Astrocyte of the spinal cord (primary cell): ENCODE measurements at regions not wholly inside any gene's neighbourhood (a gene's known extent, or its start where the extent isn't known, plus 50 kb on each side); places are given as distances from the start of the nearest gene placed in this dataset.

Experiments
- DNase-seq: peaks from one replicate; pipeline ENCODE4 v3.0.0; 2011; ENCODE audit warnings: low read depth, low spot score
- H3K4me3 ChIP-seq: 2 replicates; pipeline ENCODE4 v1.5.1; 2011; ENCODE audit warnings: low read depth, mild to moderate bottlenecking, low read length, moderate library complexity
- in situ Hi-C: cut with HindIII; loops from 2 replicates; pipeline ENCODE4 v1.10.0; 2017; ENCODE audit warnings: low sequenced_read_pairs
- TF ChIP-seq, protein P1 (sequence below): IDR thresholded peaks from 2 replicates; pipeline ENCODE4 v1.5.1; 2012; ENCODE audit warnings: low read depth, mild to moderate bottlenecking, low read length, inconsistent platforms

DNA sequence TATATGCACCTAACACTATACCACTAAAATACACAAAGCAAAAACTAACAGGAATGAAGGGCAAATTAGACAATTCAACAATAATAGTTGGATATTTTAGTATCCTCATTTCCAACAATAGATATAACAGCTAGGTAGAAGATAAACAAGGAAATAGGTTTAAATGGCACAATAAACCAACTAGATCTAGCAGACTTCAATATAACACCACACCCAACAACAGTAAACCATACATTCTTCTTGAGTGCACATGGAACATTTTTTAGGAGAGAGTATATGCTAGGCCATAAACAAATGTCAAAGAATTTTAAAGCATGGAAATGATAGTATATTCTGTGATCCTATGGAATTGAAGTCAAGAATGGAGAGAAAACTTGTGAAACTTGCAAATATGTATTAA, 138.4 kb downstream of the NDUFA10 start:
- no peak overlapping the region for H3K4me3 ChIP-seq
- TF ChIP-seq, protein P1, sequence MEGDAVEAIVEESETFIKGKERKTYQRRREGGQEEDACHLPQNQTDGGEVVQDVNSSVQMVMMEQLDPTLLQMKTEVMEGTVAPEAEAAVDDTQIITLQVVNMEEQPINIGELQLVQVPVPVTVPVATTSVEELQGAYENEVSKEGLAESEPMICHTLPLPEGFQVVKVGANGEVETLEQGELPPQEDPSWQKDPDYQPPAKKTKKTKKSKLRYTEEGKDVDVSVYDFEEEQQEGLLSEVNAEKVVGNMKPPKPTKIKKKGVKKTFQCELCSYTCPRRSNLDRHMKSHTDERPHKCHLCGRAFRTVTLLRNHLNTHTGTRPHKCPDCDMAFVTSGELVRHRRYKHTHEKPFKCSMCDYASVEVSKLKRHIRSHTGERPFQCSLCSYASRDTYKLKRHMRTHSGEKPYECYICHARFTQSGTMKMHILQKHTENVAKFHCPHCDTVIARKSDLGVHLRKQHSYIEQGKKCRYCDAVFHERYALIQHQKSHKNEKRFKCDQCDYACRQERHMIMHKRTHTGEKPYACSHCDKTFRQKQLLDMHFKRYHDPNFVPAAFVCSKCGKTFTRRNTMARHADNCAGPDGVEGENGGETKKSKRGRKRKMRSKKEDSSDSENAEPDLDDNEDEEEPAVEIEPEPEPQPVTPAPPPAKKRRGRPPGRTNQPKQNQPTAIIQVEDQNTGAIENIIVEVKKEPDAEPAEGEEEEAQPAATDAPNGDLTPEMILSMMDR, result no peak
- in situ Hi-C loops, result no loop called here
- DNase-seq, result no peak

DNA sequence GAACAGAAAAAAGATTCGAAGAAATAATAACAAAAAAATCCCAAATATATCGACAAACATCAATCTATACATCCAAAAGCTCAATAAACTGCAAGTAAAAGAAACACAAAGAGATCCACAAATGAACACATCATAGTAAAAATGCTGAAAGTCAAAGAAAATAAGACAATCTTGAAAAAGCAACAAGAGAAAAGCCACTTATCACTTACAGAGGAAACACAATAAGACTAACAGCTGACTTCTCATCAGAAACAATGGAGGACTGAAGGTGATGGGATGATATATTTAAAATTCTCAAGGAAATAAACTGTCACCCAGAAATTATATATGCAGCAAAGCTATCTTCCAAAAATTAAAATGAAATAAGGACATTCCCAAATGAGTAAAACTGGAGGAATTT, 140.3 kb downstream of the NDUFA10 start:
- TF ChIP-seq, protein P1, result no peak
- no peak for DNase-seq
- in situ Hi-C loops, result no loop called here
- H3K4me3 ChIP-seq, result no peak overlapping the region

DNA sequence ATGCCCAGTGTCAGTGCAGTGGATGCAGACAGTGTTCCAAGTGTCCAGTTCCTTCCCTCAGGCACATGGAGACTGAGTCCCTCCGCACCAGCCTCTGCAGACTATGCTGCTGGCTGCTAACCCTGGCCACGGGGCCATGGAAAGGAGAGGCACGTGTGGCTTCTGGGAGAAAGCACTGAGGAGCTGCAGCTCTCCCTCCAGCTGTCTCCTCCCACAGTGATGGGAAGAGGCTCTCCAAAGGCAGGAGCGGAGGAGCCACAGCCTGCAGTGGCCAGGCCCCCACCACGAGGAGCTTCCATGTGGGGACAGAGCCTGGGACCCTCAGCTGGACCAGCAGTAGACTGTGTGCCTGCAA, 141.1 kb downstream of the NDUFA10 start:
- TF ChIP-seq, protein P1, result no peak
- no peak overlapping the region for H3K4me3 ChIP-seq
- DNase-seq, result no peak
- in situ Hi-C loops, result no loop called here

DNA sequence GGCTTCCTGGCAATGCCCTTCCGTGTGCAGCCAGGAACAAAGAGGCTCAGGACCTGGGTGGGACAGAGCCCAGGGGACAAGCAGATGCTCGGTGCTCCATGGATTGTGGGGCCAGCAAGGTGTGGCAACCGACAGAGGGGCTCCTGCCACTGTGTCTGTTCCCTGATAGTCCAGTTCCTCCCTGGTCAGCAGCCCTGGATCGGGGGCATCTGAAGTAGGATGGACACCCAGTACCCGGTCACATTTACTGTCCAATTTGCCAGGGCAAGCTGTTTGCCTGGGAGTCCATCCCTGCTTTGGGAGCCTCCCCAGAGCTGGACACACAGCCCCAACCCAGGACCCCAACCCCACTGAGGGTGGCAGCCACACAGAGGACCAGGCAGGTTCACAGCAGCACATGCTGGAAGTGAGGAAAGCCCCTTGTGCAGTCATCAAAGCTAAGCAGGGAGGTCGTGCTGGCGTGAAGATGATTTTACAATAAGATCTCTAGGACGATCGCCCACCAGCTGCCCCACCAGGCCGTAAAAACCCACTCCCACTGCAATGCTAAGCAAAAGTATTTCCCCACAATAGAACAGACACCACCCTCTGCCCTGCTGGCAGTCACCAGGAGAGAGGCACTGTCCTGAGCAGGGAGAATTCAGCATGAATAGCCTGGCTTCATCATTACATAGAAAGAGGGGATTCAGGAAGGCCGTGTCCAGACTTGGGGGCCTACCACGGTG, 141.7 kb downstream of the NDUFA10 start:
- DNase-seq, result no peak
- H3K4me3 ChIP-seq, result no peak overlapping the region
- in situ Hi-C loops, result no loop called here
- TF ChIP-seq, protein P1, result no peak

DNA sequence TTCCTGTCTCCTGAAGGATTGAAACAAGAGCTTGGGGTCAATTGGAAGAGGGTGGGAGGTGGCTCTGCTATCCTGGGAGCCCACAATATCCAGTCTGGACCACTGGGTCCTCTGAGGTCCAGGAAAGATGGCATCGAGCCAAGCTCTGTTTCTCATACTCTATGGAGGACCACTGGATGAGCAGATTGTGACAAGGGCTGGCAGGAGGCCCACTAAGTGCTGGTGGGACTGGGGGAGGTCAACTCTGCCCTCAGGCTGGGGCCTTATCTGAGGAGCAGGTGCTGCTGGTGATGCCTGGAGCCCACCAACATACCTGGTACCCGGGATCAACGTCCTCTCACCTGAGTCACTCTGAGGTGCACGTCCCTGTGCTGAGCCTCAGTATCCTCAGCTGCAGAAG, 142.4 kb downstream of the NDUFA10 start:
- TF ChIP-seq, protein P1, result no peak
- no peak overlapping the region for H3K4me3 ChIP-seq
- in situ Hi-C loops, result no loop called here
- DNase-seq, result no peak

DNA sequence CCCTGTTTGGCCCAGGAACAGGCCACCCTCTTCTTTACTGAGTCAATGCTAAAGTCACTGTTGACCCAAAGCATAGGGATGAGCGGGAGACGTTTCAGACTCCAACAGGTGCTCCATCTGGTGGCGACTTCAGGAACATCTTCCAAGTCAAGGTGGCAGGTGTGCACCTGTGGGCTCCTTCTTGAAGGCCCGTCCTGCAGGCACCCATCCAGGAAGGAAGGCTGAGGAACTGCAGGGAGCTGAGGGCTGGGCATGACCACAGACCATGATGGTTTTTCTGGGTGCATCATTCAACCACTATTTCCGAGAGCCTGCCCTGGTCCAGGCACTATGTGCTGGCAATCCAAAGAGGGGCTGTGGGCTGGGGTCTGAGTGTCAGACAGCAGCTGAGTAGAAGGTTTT, 142.8 kb downstream of the NDUFA10 start:
- in situ Hi-C loops, result no loop called here

More for the DNA sequence above, 142.8 kb downstream of the NDUFA10 start:
- no peak for DNase-seq
- no peak overlapping the region for H3K4me3 ChIP-seq
- TF ChIP-seq, protein P1, result peak; percentile 37
